ENCODE measurements at regions not wholly inside any gene's neighbourhood (a gene's known extent, or its start where the extent isn't known, plus 50 kb on each side); places are given as distances from the start of the nearest gene placed in this dataset.
"Not testable (repeated sequence)": the region's sequence is repeated elsewhere in the genome, so short reads cannot be mapped to it uniquely, and the experiment has no call there.

- DNase-seq = no peak
These were observed 80.0 kb upstream of the SLC66A3 start for GRCh38 chr2:11075221-11075620.

- no peak for DNase-seq
These were observed 77.9 kb upstream of the SLC66A3 start for GRCh38 chr2:11077411-11077810.

DNA sequence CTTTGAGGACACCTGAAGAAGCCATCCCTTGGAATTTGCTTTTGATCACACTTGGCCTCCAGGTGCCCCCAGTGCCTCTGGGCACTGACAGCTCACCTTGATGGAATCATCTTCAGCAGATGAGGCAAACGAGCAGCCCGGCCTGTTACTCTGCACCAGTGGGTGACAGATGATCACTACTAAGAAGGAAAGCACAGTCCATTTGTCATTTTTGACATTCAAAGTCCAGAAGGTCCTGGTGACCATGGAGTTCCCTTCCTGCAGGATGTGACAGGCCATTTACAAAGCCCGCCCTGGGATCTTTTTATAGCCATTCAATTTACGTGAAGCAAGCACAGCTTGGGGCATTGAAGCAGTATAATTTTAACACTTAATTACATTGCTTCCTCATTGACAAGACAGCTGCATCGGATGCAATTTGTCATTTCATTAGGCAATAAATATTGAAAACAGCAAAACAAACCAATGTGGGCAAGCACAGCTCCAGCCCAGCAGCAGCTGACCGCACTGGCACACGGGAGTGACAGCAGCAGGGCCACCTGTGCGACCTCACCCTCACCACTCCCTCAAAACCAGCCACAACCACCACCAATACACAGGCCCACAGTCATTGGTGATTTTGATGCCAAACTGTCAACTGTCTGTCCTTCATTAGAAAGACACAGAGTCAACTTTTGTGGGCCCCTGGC lies 76.0 kb upstream of the SLC66A3 start:
- DNase-seq = no peak

- DNase-seq = no peak
These were observed 74.8 kb upstream of the SLC66A3 start for GRCh38 chr2:11080253-11081115.

- no peak for DNase-seq
These were observed 72.4 kb upstream of the SLC66A3 start for GRCh38 chr2:11082880-11083279.

GRCh38 chr2:11088821-11089220 lies 66.4 kb upstream of the SLC66A3 start:
- not testable (repeated sequence) for DNase-seq

- no peak for DNase-seq
These were observed 65.1 kb upstream of the SLC66A3 start for GRCh38 chr2:11090187-11090586.

- no peak for DNase-seq
These were observed 62.4 kb upstream of the SLC66A3 start for GRCh38 chr2:11092701-11093335.

GRCh38 chr2:11093467-11093866 lies 61.8 kb upstream of the SLC66A3 start:
- DNase-seq = no peak

DNA sequence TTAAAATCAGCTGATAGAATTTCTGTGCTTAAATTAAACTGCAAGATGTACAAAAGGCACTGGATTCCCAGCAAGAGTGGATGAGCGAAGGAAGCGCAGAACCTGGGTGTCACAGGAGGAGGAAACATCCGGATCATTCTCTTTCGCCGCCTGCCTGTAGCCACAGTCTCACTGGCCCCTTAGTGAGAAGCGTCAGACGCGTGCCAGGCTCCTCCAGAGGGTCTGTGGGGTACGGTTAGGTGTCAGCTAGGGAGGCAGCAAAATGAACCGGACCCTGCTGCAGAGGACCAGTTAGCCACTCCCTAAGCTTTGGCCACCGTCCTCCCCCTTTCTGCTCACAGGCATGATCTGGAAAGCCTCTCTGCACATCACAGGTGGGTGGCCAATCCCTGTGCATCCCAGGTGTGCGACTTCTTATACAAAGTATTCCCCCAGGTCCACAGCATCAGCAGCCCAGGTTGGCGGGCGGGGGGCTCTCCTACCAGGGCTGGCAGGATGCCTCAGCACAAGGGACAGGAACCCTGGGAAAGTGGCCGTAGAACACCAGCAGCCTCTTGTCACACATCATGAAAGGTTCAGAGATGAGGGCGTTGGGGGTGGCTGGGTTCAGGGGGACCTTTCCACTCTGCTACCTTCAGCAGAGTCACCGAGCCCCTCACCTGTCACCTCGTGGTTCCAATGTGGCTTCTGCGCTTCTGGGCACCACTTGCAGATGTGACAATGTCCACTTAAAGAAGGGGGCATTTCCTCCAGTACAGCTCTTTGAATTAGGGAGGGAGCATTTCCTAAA lies 61.1 kb upstream of the SLC66A3 start:
- no peak for DNase-seq

DNA sequence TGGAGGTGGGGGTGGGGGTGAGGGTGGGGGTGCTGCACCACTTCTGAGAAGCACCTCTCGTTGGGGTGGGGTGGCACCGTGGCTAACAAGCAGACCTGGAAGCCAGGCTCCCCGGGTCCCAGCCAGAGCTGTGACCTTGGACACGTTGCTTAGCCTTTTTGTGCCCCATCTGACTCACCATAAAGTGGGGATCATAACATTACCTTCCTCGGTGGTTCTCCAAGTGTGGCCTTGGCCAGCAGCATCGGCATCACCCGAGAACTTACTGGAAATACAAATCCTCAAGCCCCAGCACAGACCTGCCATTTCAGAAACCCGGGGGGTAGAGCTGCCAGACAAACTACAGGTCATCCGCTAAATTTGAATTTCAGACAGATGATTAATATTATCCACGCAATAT lies 58.7 kb upstream of the SLC66A3 start:
- DNase-seq = no peak

- no peak for DNase-seq
These were observed 58.1 kb upstream of the SLC66A3 start for GRCh38 chr2:11097038-11097720.

- no peak for DNase-seq
These were observed 57.3 kb upstream of the SLC66A3 start for GRCh38 chr2:11097854-11098387.

DNA sequence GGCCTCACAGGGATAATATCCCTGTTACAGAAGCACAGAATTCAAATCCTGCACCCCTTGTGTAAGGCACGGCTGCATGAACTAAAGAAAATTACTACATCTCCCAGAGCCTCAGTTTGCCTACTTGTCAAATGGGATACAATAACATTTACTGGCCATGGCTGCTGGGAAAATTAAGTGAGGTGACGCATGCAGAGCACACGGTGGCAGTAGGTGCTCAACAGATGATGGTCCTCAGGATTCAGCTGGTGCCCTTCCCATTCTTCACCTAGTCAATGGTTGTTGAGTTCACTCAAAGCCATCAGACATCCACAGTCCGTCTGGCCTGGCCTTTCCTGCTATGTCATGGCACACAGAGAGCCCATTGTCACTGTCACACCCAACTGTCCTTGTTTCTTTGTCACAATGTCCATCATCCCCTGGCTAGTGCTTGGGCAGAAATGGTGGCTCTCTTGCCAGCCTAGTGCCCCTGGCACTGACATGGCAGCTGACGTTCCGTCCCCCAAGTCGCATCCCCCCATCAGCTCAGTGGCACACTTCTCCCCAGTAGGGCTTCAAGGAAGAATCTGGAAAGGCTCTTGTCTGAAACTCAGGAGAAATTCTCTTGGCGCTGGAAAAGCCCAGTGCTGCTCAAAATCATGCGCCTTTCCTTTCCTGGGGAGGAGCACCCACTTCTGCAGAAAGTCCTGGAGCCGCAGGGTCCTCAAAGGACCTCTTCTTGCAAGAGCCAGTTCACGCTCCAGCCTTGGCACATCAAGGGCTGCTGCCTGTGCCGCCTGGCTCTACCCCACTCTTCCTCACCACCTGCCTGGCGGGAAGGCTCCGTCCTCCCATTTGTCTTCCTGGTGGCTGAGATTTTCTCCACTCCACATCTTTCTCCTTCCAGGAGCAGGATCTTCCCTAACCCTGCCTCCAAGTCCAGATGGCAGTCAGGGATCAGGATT lies 55.9 kb upstream of the SLC66A3 start:
- no peak for DNase-seq

DNA sequence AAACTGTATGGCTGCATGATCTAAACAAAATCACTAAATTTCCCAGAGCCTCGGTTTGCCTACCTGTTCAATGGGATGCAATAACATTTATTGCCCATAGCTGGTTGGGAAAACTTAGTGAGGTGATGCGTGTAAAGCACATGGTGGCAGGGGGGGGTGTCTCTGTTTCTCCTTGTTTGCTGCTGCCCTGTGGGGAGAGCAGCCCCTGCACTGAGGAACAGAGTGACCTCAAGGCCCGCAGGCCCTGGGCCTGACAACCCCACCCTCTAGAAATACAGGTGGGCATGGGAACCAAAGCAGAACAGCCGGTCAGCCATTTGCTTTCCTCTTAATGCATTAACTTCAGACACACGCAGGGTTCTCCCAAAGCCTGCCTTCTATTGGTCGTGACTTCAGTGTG lies 55.1 kb upstream of the SLC66A3 start:
- no peak for DNase-seq

DNA sequence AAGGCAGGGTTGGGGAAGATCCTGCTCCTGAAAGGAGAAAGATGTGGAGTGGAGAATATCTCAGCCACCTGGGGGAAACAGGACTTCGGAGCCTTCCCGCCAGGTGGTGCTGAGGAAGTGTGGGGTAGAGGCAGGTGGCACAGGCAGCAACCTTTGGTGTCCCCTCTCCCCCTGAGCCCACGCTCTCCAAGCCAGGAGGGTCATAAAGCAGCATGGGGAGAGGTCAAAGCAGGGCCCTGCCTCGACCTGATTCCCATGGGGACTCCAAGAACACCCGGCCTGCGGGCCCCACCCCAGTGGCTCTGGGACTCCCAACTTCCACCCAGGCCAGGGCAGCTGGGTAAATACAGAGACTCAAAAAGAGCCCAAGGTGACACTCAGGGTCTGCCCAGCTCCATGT lies 54.3 kb upstream of the SLC66A3 start:
- no peak for DNase-seq

DNA sequence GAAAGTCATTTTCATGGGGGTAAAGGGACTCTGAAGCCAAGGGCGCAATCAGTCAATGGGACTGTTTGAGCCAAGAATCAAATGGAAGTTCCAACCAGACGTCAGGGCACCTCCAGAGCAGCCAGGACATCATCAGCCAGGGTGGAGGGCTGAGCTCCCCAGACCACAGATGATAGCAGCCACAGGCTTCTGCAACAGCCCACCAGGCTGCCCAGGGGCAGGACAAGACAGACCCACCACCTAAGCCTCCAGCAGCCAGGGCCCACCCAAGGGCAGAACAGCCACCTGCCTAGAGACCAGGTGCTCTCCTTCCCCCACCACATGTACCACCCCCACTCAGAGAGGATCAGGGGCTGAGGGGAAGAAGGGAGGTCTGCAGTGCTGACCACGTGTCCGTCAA lies 53.8 kb upstream of the SLC66A3 start:
- no peak for DNase-seq

DNA sequence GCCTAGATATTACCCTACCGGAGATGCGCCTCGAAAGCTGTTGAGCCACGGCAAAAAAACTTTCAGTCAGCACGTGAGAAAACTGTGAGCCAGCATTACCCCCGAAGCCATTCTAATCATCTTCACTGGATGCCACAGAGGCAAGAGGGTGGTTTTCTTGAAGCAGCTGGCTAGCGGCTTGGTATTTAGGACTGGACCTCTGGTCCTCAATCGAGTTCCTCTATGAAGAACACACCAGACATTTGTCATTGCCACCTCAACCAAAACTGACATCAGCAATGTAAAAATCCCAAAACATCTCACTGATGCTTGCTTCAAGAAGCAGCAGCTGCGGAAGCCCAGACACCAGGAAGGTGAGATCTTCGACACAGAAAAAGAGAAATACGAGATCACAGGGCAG lies 52.8 kb upstream of the SLC66A3 start:
- no peak for DNase-seq

- no peak for DNase-seq
These were observed 52.1 kb upstream of the SLC66A3 start for GRCh38 chr2:11102956-11103860.
